ENCODE measurements at regions not wholly inside any gene's neighbourhood (a gene's known extent, or its start where the extent isn't known, plus 50 kb on each side); places are given as distances from the start of the nearest gene placed in this dataset.

GRCh38 chr2:172344159-172344558 lies 83.2 kb upstream of the ITGA6 start:
- TF ChIP-seq EZH2phosphoT487 (IDR thresholded peaks at IDR 0.05; ENCODE audit: insufficient read depth, low read depth) (no peak), EZH2 (IDR thresholded peaks at IDR 0.05; ENCODE audit: insufficient read depth, poor library complexity, severe bottlenecking) (no peak)

Data from GM23248 (cell line).